Liver (tissue), 3 donors: ENCODE measurements at regions not wholly inside any gene's neighbourhood (a gene's known extent, or its start where the extent isn't known, plus 50 kb on each side); places are given as distances from the start of the nearest gene placed in this dataset.
"Not testable (repeated sequence)": the region's sequence is repeated elsewhere in the genome, so short reads cannot be mapped to it uniquely, and the experiment has no call there.

Source experiments
- HNF4A ChIP-seq, 2 donors: conservative IDR thresholded peaks; 2 replicates each; pipeline ENCODE4 v1.6.1; 2016; ENCODE audit warnings: antibody characterized with exemption in 2 of 2, mild to moderate bottlenecking in 2 of 2
- JUND ChIP-seq, 2 donors: IDR thresholded peaks; 2 replicates each; pipeline ENCODE4 v1.6.1; 2016; ENCODE audit warnings: antibody characterized with exemption in 2 of 2
- MAX ChIP-seq: IDR thresholded peaks from 2 replicates; pipeline ENCODE4 v1.6.1; 2016; ENCODE audit warnings: antibody characterized with exemption
- RAD21 ChIP-seq, 2 donors: IDR thresholded peaks; 2 replicates each; pipeline ENCODE4 v1.6.1; 2016; ENCODE audit warnings: antibody characterized with exemption in 2 of 2, mild to moderate bottlenecking in 2 of 2
- TAF1 ChIP-seq: conservative IDR thresholded peaks from 2 replicates; pipeline ENCODE4 v1.6.1; 2016; ENCODE audit warnings: antibody characterized with exemption, mild to moderate bottlenecking
- YY1 ChIP-seq: IDR thresholded peaks from 2 replicates; pipeline ENCODE4 v1.6.1; 2016; ENCODE audit warnings: antibody characterized with exemption, mild to moderate bottlenecking
- TF ChIP-seq, protein P1 (sequence below): fragments of 150-350 bp; IDR thresholded peaks from 2 replicates; pipeline ENCODE4 v1.5.1; 2017; ENCODE audit warnings: improper control_type of control experiment, low read depth, low read length; ENCODE audit not compliant: missing input control
- TF ChIP-seq, protein P2 (sequence below): IDR thresholded peaks from 2 replicates; pipeline ENCODE4 v1.6.1; 2016; ENCODE audit warnings: antibody characterized with exemption
- TF ChIP-seq, protein P3 (sequence below): IDR thresholded peaks from 2 replicates; pipeline ENCODE4 v1.6.1; 2016; ENCODE audit warnings: antibody characterized with exemption, mild to moderate bottlenecking
- donor health status: healthy.
- donor health status: healthy.

DNA sequence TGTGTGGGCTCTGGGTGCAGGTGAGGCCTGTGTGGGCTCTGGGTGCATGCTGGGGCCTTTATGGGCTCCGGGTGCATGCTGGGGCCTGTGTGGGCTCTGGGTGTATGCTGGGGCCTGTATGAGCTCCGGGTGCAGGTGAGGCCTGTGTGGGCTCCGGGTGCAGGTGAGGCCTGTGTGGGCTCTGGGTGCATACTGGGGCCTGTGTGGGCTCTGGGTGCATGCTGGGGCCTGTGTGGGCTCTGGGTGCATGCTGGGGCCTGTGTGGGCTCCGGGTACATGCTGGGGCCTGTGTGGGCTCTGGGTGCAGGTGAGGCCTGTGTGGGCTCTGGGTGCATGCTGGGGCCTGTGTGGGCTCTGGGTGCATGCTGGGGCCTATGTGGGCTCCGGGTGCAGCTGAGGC is 80.5 kb upstream of the ACKR3 start:
- TF ChIP-seq, protein P1, sequence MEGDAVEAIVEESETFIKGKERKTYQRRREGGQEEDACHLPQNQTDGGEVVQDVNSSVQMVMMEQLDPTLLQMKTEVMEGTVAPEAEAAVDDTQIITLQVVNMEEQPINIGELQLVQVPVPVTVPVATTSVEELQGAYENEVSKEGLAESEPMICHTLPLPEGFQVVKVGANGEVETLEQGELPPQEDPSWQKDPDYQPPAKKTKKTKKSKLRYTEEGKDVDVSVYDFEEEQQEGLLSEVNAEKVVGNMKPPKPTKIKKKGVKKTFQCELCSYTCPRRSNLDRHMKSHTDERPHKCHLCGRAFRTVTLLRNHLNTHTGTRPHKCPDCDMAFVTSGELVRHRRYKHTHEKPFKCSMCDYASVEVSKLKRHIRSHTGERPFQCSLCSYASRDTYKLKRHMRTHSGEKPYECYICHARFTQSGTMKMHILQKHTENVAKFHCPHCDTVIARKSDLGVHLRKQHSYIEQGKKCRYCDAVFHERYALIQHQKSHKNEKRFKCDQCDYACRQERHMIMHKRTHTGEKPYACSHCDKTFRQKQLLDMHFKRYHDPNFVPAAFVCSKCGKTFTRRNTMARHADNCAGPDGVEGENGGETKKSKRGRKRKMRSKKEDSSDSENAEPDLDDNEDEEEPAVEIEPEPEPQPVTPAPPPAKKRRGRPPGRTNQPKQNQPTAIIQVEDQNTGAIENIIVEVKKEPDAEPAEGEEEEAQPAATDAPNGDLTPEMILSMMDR = not testable (repeated sequence)
- not testable (repeated sequence) for TF ChIP-seq RAD21 (IDR thresholded peaks at IDR 0.05); MAX; JUND (IDR thresholded peaks at IDR 0.05); TAF1; HNF4A (conservative IDR thresholded peaks at IDR 0.05); YY1
- TF ChIP-seq, protein P2, sequence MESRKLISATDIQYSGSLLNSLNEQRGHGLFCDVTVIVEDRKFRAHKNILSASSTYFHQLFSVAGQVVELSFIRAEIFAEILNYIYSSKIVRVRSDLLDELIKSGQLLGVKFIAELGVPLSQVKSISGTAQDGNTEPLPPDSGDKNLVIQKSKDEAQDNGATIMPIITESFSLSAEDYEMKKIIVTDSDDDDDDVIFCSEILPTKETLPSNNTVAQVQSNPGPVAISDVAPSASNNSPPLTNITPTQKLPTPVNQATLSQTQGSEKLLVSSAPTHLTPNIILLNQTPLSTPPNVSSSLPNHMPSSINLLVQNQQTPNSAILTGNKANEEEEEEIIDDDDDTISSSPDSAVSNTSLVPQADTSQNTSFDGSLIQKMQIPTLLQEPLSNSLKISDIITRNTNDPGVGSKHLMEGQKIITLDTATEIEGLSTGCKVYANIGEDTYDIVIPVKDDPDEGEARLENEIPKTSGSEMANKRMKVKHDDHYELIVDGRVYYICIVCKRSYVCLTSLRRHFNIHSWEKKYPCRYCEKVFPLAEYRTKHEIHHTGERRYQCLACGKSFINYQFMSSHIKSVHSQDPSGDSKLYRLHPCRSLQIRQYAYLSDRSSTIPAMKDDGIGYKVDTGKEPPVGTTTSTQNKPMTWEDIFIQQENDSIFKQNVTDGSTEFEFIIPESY = not testable (repeated sequence)
- TF ChIP-seq, protein P3, sequence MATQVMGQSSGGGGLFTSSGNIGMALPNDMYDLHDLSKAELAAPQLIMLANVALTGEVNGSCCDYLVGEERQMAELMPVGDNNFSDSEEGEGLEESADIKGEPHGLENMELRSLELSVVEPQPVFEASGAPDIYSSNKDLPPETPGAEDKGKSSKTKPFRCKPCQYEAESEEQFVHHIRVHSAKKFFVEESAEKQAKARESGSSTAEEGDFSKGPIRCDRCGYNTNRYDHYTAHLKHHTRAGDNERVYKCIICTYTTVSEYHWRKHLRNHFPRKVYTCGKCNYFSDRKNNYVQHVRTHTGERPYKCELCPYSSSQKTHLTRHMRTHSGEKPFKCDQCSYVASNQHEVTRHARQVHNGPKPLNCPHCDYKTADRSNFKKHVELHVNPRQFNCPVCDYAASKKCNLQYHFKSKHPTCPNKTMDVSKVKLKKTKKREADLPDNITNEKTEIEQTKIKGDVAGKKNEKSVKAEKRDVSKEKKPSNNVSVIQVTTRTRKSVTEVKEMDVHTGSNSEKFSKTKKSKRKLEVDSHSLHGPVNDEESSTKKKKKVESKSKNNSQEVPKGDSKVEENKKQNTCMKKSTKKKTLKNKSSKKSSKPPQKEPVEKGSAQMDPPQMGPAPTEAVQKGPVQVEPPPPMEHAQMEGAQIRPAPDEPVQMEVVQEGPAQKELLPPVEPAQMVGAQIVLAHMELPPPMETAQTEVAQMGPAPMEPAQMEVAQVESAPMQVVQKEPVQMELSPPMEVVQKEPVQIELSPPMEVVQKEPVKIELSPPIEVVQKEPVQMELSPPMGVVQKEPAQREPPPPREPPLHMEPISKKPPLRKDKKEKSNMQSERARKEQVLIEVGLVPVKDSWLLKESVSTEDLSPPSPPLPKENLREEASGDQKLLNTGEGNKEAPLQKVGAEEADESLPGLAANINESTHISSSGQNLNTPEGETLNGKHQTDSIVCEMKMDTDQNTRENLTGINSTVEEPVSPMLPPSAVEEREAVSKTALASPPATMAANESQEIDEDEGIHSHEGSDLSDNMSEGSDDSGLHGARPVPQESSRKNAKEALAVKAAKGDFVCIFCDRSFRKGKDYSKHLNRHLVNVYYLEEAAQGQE = not testable (repeated sequence)
